PC-9 (cell line): ENCODE measurements at regions not wholly inside any gene's neighbourhood (a gene's known extent, or its start where the extent isn't known, plus 50 kb on each side); places are given as distances from the start of the nearest gene placed in this dataset.

Experiments used
- BruUV-seq: library from RNA; stranded (reverse); fragments of 400-500 nt; replicated peaks from 2 replicates; lab custom pipeline; 2021; lab: Mats Ljungman, UMichigan
- CTCF ChIA-PET: fragments of 300-600 bp; sonication (Branson Sonifier 250); formaldehyde crosslinking; loops from one replicate; lab custom pipeline; 2022; ENCODE audit warnings: antibody characterized with exemption; lab: Charles Lee
- POLR2A ChIA-PET: fragments of 300-600 bp; sonication (Branson Sonifier 250); formaldehyde crosslinking; loops from one replicate; lab custom pipeline; 2022; ENCODE audit warnings: antibody characterized with exemption; ENCODE audit not compliant: unreplicated experiment; lab: Charles Lee
- DNase-seq, 2 experiments: peaks; one replicate each; pipeline versions ENCODE4 v3.0.0 to v3.0.0-alpha.2; 2015 to 2022; ENCODE audit warnings: mixed read lengths in 1 of 2
- H2AFZ ChIP-seq: fragments of 200-600 bp; sonication (generic); 2 replicates; pipeline ENCODE4 v1.8.1; 2017; ENCODE audit warnings: antibody characterized with exemption
- H3F3A ChIP-seq: fragments of 200-600 bp; sonication (generic); 2 replicates; pipeline ENCODE4 v1.8.1; 2017; ENCODE audit warnings: antibody characterized with exemption, mild to moderate bottlenecking, low read depth; ENCODE audit not compliant: insufficient read depth
- H3K27ac ChIP-seq: fragments of 200-600 bp; sonication (generic); 2 replicates; pipeline ENCODE4 v1.6.1; 2016; ENCODE audit warnings: mixed run types
- H3K27me3 ChIP-seq: fragments of 200-600 bp; sonication (generic); 2 replicates; pipeline ENCODE4 v1.6.1; 2016; ENCODE audit warnings: low read depth, mixed run types; ENCODE audit not compliant: insufficient read depth
- H3K36me3 ChIP-seq: fragments of 200-600 bp; sonication (generic); 2 replicates; pipeline ENCODE4 v1.6.1; 2016; ENCODE audit warnings: low read depth, mixed run types
- H3K4me1 ChIP-seq: fragments of 200-600 bp; sonication (generic); replicated peaks from 2 replicates; pipeline ENCODE4 v1.6.1; 2016; ENCODE audit warnings: mixed run types; ENCODE audit not compliant: insufficient read depth
- H3K4me2 ChIP-seq: fragments of 200-600 bp; sonication (generic); 2 replicates; pipeline ENCODE4 v1.6.1; 2017; ENCODE audit warnings: mixed run types
- H3K4me3 ChIP-seq: fragments of 200-600 bp; sonication (generic); 2 replicates; pipeline ENCODE4 v1.6.1; 2016; ENCODE audit warnings: mixed run types
- H3K79me2 ChIP-seq: fragments of 200-600 bp; sonication (generic); 2 replicates; pipeline ENCODE4 v1.6.1; 2017; ENCODE audit warnings: low read depth, mixed run types
- H3K9me2 ChIP-seq: fragments of 200-600 bp; sonication (generic); 2 replicates; pipeline ENCODE4 v1.8.1; 2017; ENCODE audit warnings: mild to moderate bottlenecking; ENCODE audit not compliant: insufficient read depth
- H3K9me3 ChIP-seq: fragments of 200-600 bp; sonication (generic); 2 replicates; pipeline ENCODE4 v1.8.1; 2016; ENCODE audit warnings: low read depth; ENCODE audit not compliant: insufficient read depth
- H4K20me1 ChIP-seq: fragments of 200-600 bp; sonication (generic); 2 replicates; pipeline ENCODE4 v1.8.1; 2017; ENCODE audit not compliant: insufficient read depth
- CTCF ChIP-seq: fragments of 200-600 bp; sonication (generic); conservative IDR thresholded peaks from 2 replicates; pipeline ENCODE4 v1.6.1; 2017; ENCODE audit warnings: mixed run types, antibody characterized with exemption, mild to moderate bottlenecking, moderate library complexity
- EZH2 ChIP-seq: fragments of 200-600 bp; sonication (generic); IDR thresholded peaks from 2 replicates; pipeline ENCODE4 v1.8.0; 2017; ENCODE audit warnings: antibody characterized with exemption, low read depth
- intact Hi-C: fragments of 100-400 bp; cut with micrococcal nuclease; formaldehyde crosslinking; loops from one replicate; pipeline ENCODE4 v1.10.0; 2022; ENCODE audit not compliant: unreplicated experiment

- H2AFZ ChIP-seq, result no peak overlapping the region
- H4K20me1 ChIP-seq, result no peaks in the 10 kb centered on the region
- H3K4me1 ChIP-seq, result no peaks in the 10 kb centered on the region
- no peak overlapping the region for H3K27ac ChIP-seq
- ChIA-PET CTCF (no interaction called here), POLR2A (no interaction called here)
- H3K9me2 ChIP-seq, result no peaks in the 10 kb centered on the region; the same call in 1 of the 2 replicates
- H3K4me3 ChIP-seq, result no peak overlapping the region
- BruUV-seq, result no TSS peak
- no peak for DNase-seq
- H3K36me3 ChIP-seq, result no peaks in the 10 kb centered on the region
- no peak overlapping the region for H3K4me2 ChIP-seq
- TF ChIP-seq EZH2 (no peak), CTCF (no peak)
- H3F3A ChIP-seq, result no peaks in the 10 kb centered on the region
- H3K9me3 ChIP-seq, result 0 out of 2 replicates have a peak, but pooled peaks cover 5% of the 10 kb centered on the region
- no peaks in the 10 kb centered on the region for H3K79me2 ChIP-seq
- intact Hi-C loops, result no loop called here
- no peaks in the 10 kb centered on the region for H3K27me3 ChIP-seq
Observed at GRCh38 chr11:91835051-91835560, 389.5 kb upstream of the FAT3 start.

- no peaks in the 10 kb centered on the region for H4K20me1 ChIP-seq
- ChIA-PET POLR2A (no interaction called here), CTCF (no interaction called here)
- TF ChIP-seq CTCF (no peak), EZH2 (no peak)
- no peaks in the 10 kb centered on the region for H3K9me2 ChIP-seq
- no peak for DNase-seq
- no peaks in the 10 kb centered on the region for H3K27me3 ChIP-seq
- H3K9me3 ChIP-seq, result 0 out of 2 replicates have a peak, but pooled peaks cover 5% of the 10 kb centered on the region
- H3K4me3 ChIP-seq, result no peak overlapping the region
- H2AFZ ChIP-seq, result no peak overlapping the region
- no TSS peak for BruUV-seq
- H3K79me2 ChIP-seq, result no peaks in the 10 kb centered on the region
- H3K27ac ChIP-seq, result no peak overlapping the region
- no peaks in the 10 kb centered on the region for H3F3A ChIP-seq
- no peaks in the 10 kb centered on the region for H3K36me3 ChIP-seq
- H3K4me2 ChIP-seq, result no peak overlapping the region
- intact Hi-C loops, result no loop called here
- no peaks in the 10 kb centered on the region for H3K4me1 ChIP-seq
Observed at GRCh38 chr11:91828901-91829300, 395.7 kb upstream of the FAT3 start.

- no peaks in the 10 kb centered on the region for H3K27me3 ChIP-seq
- H3K9me2 ChIP-seq, result no peaks in the 10 kb centered on the region
- no peak for TF ChIP-seq EZH2
- no peak for TF ChIP-seq CTCF
- 0 out of 2 replicates have a peak, but pooled peaks cover under 1% of the 10 kb centered on the region for H3K9me3 ChIP-seq
- no peaks in the 10 kb centered on the region for H3K4me1 ChIP-seq
- CTCF ChIA-PET, result no interaction called here
- no peaks in the 10 kb centered on the region for H3F3A ChIP-seq
- H3K4me3 ChIP-seq, result no peak overlapping the region
- no peak overlapping the region for H3K27ac ChIP-seq
- no peaks in the 10 kb centered on the region for H3K79me2 ChIP-seq
- H3K36me3 ChIP-seq, result no peaks in the 10 kb centered on the region
- DNase-seq, result no peak
- no TSS peak for BruUV-seq
- no peak overlapping the region for H2AFZ ChIP-seq
- H4K20me1 ChIP-seq, result no peaks in the 10 kb centered on the region
- intact Hi-C loops, result no loop called here
- no peak overlapping the region for H3K4me2 ChIP-seq
- POLR2A ChIA-PET, result interaction anchor here (0.6 kb wide), 1 partner anchor 273 kb away, joined by 5 read pairs; no protein-coding TSS in a partner anchor
Observed at GRCh38 chr11:91825777-91826176, 398.8 kb upstream of the FAT3 start.
